ENCODE measurements at regions not wholly inside any gene's neighbourhood (a gene's known extent, or its start where the extent isn't known, plus 50 kb on each side); places are given as distances from the start of the nearest gene placed in this dataset.

DNA sequence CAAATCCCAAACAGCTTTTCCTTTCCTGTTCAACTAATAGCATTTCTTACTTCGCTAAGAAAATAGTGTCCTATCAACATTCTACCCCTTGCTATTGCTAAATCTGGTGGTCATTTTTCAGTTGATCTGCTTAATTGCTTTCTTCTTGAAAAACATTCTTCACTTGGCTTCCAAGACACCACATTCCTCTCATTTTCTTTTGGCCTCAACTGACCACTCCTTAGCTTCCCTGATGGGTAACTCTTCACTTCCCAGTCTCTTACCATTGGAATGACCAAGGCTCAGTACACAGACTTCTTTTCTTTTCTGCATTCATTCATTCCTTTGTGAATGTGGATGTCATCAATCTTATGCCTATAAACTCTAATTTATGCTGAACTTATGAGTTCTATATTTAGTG lies 230.8 kb upstream of the CDH2 start:
- Histone ChIP-seq H3K79me2 (ENCODE audit: insufficient read depth, low read length) (no peaks in the 10 kb centered on the region), H4K20me1 (ENCODE audit: control insufficient read depth, insufficient read depth, insufficient read length) (no peaks in the 10 kb centered on the region), H4K91ac (ENCODE audit: insufficient read length, low read depth, low read length) (no peak overlapping the region), H2BK15ac (ENCODE audit: low read depth, low read length) (no peak overlapping the region), H3K23me2 (ENCODE audit: insufficient read length, low read depth, low read length, poor library complexity, severe bottlenecking) (no peaks in the 10 kb centered on the region), H3K23ac (ENCODE audit: insufficient read length, low read depth, low read length) (no peak overlapping the region), H3K27ac (ENCODE audit: insufficient read length, low read depth, low read length) (no peak overlapping the region), H3K14ac (ENCODE audit: insufficient read depth, low read length) (no peak overlapping the region), H3K4me1 (ENCODE audit: insufficient read depth, low read length) (no peaks in the 10 kb centered on the region), H3K18ac (ENCODE audit: insufficient read length, low read depth, low read length) (no peak overlapping the region), H2AFZ (ENCODE audit: low read length) (no peak overlapping the region), H4K5ac (ENCODE audit: insufficient read length, low read depth, low read length) (no peak overlapping the region), H2BK120ac (ENCODE audit: low read depth, low read length, poor library complexity, severe bottlenecking) (no peak overlapping the region), H3K4ac (ENCODE audit: low read depth, low read length) (no peak overlapping the region), H3K9ac (ENCODE audit: extremely low read depth, insufficient read length, low read length) (no peak overlapping the region), H2BK5ac (ENCODE audit: insufficient read length, low read length) (no peak overlapping the region), H3K4me2 (ENCODE audit: insufficient read depth, insufficient read length, low read length) (no peak overlapping the region), H3K27me3 (ENCODE audit: insufficient read depth, low read length) (no peaks in the 10 kb centered on the region), H3K79me1 (ENCODE audit: insufficient read depth, low read depth, low read length, poor library complexity, severe bottlenecking) (no peaks in the 10 kb centered on the region), H3K9me3 (ENCODE audit: control insufficient read depth, low read depth, low read length) (no peaks in the 10 kb centered on the region), H2AK5ac (ENCODE audit: insufficient read length, low read length) (no peak overlapping the region), H4K8ac (replicated peaks; ENCODE audit: insufficient read length, low read depth, low read length) (no peak overlapping the region), H2BK20ac (ENCODE audit: low read depth, low read length, poor library complexity, severe bottlenecking) (no peak overlapping the region), H3K56ac (ENCODE audit: insufficient read length, low read depth, low read length) (no peak overlapping the region), H2BK12ac (ENCODE audit: insufficient read length, low read depth, low read length) (no peak overlapping the region), H3T11ph (ENCODE audit: low read length) (no peak overlapping the region)
- H3K27ac Mint-ChIP-seq = no peak overlapping the region
- DNase-seq = no peak
- H3K36me3 Mint-ChIP-seq (ENCODE audit: insufficient read depth in 1 of 3, low read depth in 3 of 3) = no peaks in the 10 kb centered on the region
- no peaks in the 10 kb centered on the region for H3K27me3 Mint-ChIP-seq (ENCODE audit: low read depth)
- no peaks in the 10 kb centered on the region for H3K4me1 Mint-ChIP-seq
- no peak overlapping the region for H3K4me3 Mint-ChIP-seq
- TF ChIP-seq, protein P1, sequence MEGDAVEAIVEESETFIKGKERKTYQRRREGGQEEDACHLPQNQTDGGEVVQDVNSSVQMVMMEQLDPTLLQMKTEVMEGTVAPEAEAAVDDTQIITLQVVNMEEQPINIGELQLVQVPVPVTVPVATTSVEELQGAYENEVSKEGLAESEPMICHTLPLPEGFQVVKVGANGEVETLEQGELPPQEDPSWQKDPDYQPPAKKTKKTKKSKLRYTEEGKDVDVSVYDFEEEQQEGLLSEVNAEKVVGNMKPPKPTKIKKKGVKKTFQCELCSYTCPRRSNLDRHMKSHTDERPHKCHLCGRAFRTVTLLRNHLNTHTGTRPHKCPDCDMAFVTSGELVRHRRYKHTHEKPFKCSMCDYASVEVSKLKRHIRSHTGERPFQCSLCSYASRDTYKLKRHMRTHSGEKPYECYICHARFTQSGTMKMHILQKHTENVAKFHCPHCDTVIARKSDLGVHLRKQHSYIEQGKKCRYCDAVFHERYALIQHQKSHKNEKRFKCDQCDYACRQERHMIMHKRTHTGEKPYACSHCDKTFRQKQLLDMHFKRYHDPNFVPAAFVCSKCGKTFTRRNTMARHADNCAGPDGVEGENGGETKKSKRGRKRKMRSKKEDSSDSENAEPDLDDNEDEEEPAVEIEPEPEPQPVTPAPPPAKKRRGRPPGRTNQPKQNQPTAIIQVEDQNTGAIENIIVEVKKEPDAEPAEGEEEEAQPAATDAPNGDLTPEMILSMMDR (conservative IDR thresholded peaks at IDR 0.05) = no peak
- no peaks in the 10 kb centered on the region for H3K9me3 Mint-ChIP-seq
- no CpG with 5 or more reads among the region's 1 CpG for WGBS (ENCODE audit: extremely low coverage, insufficient read length, low lambda C conversion rate)
